ENCODE measurements at regions not wholly inside any gene's neighbourhood (a gene's known extent, or its start where the extent isn't known, plus 50 kb on each side); places are given as distances from the start of the nearest gene placed in this dataset.

GRCh38 chr9:126203313-126203712 is 123.3 kb upstream of the MVB12B start:
- TF ChIP-seq EP300 (IDR thresholded peaks at IDR 0.05) (no peak), CTCF (IDR thresholded peaks at IDR 0.05) (no peak), POLR2A (IDR thresholded peaks at IDR 0.05) (no peak)
